Activated T-helper 2 cell treated with anti-CD3 and anti-CD28 coated beads, Interferon-gamma antibody, Interleukin-2, Interleukin-4, amounts not matched to agents 10 μg/mL and 5 μg/mL and 100 μg/mL, durations not matched to agents 14 hours and 24 hours and 36 hours (primary cell): ENCODE measurements at regions not wholly inside any gene's neighbourhood (a gene's known extent, or its start where the extent isn't known, plus 50 kb on each side); places are given as distances from the start of the nearest gene placed in this dataset.

Source experiments
- DNase-seq: peaks from one replicate; pipeline ENCODE4 v3.0.0; 2021; ENCODE audit warnings: low spot score
- H3K27ac Mint-ChIP-seq: one replicate; pipeline ENCODE4 v1.8.0; 2021; ENCODE audit warnings: mixed read lengths
- H3K27me3 Mint-ChIP-seq: one replicate; pipeline ENCODE4 v1.8.0; 2021; ENCODE audit warnings: low read depth, mixed read lengths
- H3K36me3 Mint-ChIP-seq: one replicate; pipeline ENCODE4 v1.8.0; 2021; ENCODE audit warnings: low read depth, mixed read lengths
- H3K4me1 Mint-ChIP-seq: one replicate; pipeline ENCODE4 v1.8.0; 2021; ENCODE audit warnings: low read depth, mixed read lengths
- H3K4me3 Mint-ChIP-seq: one replicate; pipeline ENCODE4 v1.8.0; 2021; ENCODE audit warnings: low read depth, mild to moderate bottlenecking, moderate library complexity, mixed read lengths
- H3K9me3 Mint-ChIP-seq: one replicate; pipeline ENCODE4 v1.8.0; 2021; ENCODE audit warnings: mixed read lengths
- intact Hi-C: fragments of 100-400 bp; cut with micrococcal nuclease; formaldehyde crosslinking; loops from one replicate; pipeline ENCODE4 v1.15.1; 2023

GRCh38 chr14:101183376-101184103 is 280.0 kb upstream of the RTL1 start:
- intact Hi-C loops = no loop called here
- DNase-seq = no peak

DNA sequence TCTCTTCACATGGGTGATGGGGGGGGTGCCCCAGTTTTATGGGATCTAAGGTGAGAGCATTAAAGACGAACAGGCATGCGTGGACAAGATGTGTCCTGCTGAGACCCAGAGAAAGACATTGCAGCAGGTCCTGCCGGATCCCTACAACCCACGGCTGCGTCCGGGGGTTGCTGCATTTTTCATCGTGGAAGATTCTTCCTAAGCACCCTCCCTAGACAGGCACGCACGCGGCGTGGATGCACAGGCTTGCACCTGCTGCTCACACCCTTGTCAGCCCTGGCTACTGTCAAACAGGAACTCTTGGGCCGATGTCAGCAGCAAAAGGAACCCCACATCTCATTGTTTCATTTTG is 280.6 kb upstream of the RTL1 start:
- no peak overlapping the region for H3K27ac Mint-ChIP-seq
- H3K9me3 Mint-ChIP-seq = no peaks in the 10 kb centered on the region
- H3K36me3 Mint-ChIP-seq = no peaks in the 10 kb centered on the region
- H3K27me3 Mint-ChIP-seq = no peaks in the 10 kb centered on the region
- no peaks in the 10 kb centered on the region for H3K4me1 Mint-ChIP-seq
- DNase-seq = no peak
- no peak overlapping the region for H3K4me3 Mint-ChIP-seq
- intact Hi-C loops = no loop called here

More at GRCh38 chr14:101183376-101184103, 280.0 kb upstream of the RTL1 start:
- H3K36me3 Mint-ChIP-seq = no peaks in the 10 kb centered on the region
- H3K27ac Mint-ChIP-seq = no peak overlapping the region
- no peak overlapping the region for H3K4me3 Mint-ChIP-seq
- no peaks in the 10 kb centered on the region for H3K9me3 Mint-ChIP-seq
- no peaks in the 10 kb centered on the region for H3K4me1 Mint-ChIP-seq
- H3K27me3 Mint-ChIP-seq = no peaks in the 10 kb centered on the region

DNA sequence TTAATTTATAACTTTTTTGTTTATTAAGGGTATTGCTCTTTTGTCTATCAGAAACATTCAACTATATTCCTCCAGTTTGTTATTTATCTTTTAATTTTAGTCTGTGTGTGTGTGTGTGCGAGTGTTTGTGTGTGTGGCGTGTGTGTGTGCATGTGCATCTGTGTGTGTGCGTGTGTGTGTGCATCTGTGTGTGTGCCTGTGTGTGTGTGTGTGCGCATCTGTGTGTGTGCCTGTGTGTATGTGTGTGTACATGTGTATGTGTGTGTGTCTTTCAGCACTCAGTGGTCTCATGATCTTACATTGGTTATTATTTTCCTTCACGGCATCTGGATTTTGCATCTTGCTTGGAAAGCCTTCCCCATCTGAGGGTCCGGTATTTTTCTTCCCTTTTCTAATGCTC is 281.1 kb upstream of the RTL1 start:
- H3K36me3 Mint-ChIP-seq = no peaks in the 10 kb centered on the region
- H3K4me1 Mint-ChIP-seq = no peaks in the 10 kb centered on the region
- no peaks in the 10 kb centered on the region for H3K9me3 Mint-ChIP-seq
- no peak overlapping the region for H3K4me3 Mint-ChIP-seq
- H3K27me3 Mint-ChIP-seq = no peaks in the 10 kb centered on the region
- no peak overlapping the region for H3K27ac Mint-ChIP-seq
- DNase-seq = no peak
- intact Hi-C loops = no loop called here

- H3K36me3 Mint-ChIP-seq = no peaks in the 10 kb centered on the region
- H3K27me3 Mint-ChIP-seq = no peaks in the 10 kb centered on the region
- H3K9me3 Mint-ChIP-seq = no peaks in the 10 kb centered on the region
- no peak overlapping the region for H3K4me3 Mint-ChIP-seq
- no peaks in the 10 kb centered on the region for H3K4me1 Mint-ChIP-seq
- no peak overlapping the region for H3K27ac Mint-ChIP-seq
- DNase-seq = no peak
- intact Hi-C loops = no loop called here
Observed at GRCh38 chr14:101185073-101185835, 281.7 kb upstream of the RTL1 start.

- no peak overlapping the region for H3K27ac Mint-ChIP-seq
- no peak overlapping the region for H3K4me3 Mint-ChIP-seq
- no peaks in the 10 kb centered on the region for H3K9me3 Mint-ChIP-seq
- DNase-seq = no peak
- H3K4me1 Mint-ChIP-seq = no peaks in the 10 kb centered on the region
- no peaks in the 10 kb centered on the region for H3K36me3 Mint-ChIP-seq
- no peaks in the 10 kb centered on the region for H3K27me3 Mint-ChIP-seq
- intact Hi-C loops = no loop called here
Observed at GRCh38 chr14:101185946-101186345, 282.4 kb upstream of the RTL1 start.

GRCh38 chr14:101186544-101186943 is 283.0 kb upstream of the RTL1 start:
- Mint-ChIP-seq H3K27me3 (no peaks in the 10 kb centered on the region), H3K36me3 (no peaks in the 10 kb centered on the region), H3K27ac (no peak overlapping the region), H3K4me3 (no peak overlapping the region), H3K4me1 (no peaks in the 10 kb centered on the region), H3K9me3 (no peaks in the 10 kb centered on the region)
- intact Hi-C loops = no loop called here
- DNase-seq = no peak

GRCh38 chr14:101186992-101187815 is 283.7 kb upstream of the RTL1 start:
- no peaks in the 10 kb centered on the region for H3K27me3 Mint-ChIP-seq
- no peak for DNase-seq
- H3K4me1 Mint-ChIP-seq = no peaks in the 10 kb centered on the region
- no peak overlapping the region for H3K27ac Mint-ChIP-seq
- no peaks in the 10 kb centered on the region for H3K36me3 Mint-ChIP-seq
- H3K4me3 Mint-ChIP-seq = no peak overlapping the region
- H3K9me3 Mint-ChIP-seq = no peaks in the 10 kb centered on the region
- intact Hi-C loops = no loop called here

DNA sequence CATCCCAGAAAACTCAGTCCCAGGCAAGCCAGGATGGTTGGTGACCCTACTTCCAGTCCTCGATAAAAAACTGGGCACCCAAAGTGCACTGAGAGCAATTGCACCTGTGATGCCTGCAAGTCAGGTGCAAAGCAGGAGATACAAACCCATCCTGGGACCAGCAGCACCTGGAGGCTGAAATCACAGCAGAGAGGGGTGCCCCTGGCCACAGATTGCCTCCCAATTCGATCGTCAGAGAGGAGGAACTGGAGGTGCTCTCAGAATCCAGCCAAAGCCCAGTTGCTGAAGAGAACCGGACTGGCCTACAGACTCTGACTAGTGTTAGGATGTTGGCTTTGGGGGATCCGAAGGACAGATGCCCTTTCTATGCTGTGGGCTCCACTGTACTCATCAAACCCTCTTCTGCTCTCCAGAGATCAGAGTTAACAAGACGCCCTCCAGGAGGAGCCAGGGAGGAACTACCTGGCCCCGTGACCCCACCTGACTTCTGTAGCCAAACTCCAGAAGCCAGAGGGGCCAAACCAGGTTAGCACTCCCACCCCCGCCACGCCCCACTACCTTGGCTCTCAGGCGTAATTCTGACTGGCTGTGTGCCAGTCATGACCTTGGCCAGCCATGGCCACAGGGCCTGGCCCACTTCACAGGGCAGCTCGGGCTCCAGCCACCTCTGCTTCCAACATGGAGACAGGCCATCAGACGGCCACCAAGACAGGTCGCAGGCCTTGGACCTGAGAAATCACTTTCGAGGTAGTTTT is 284.5 kb upstream of the RTL1 start:
- H3K4me3 Mint-ChIP-seq = no peak overlapping the region
- intact Hi-C loops = no loop called here
- H3K4me1 Mint-ChIP-seq = no peaks in the 10 kb centered on the region
- H3K36me3 Mint-ChIP-seq = no peaks in the 10 kb centered on the region
- DNase-seq = peak; percentile 3
- no peak overlapping the region for H3K27ac Mint-ChIP-seq
- no peaks in the 10 kb centered on the region for H3K27me3 Mint-ChIP-seq
- no peaks in the 10 kb centered on the region for H3K9me3 Mint-ChIP-seq

GRCh38 chr14:101188571-101188915 is 285.0 kb upstream of the RTL1 start:
- H3K27me3 Mint-ChIP-seq = no peaks in the 10 kb centered on the region

GRCh38 chr14:101189266-101189665 is 285.7 kb upstream of the RTL1 start:
- H3K27me3 Mint-ChIP-seq = no peaks in the 10 kb centered on the region
- H3K4me3 Mint-ChIP-seq = no peak overlapping the region
- intact Hi-C loops = no loop called here
- H3K4me1 Mint-ChIP-seq = no peaks in the 10 kb centered on the region
- H3K9me3 Mint-ChIP-seq = no peaks in the 10 kb centered on the region
- no peak for DNase-seq
- H3K36me3 Mint-ChIP-seq = no peaks in the 10 kb centered on the region
- H3K27ac Mint-ChIP-seq = no peak overlapping the region

More at GRCh38 chr14:101188571-101188915, 285.0 kb upstream of the RTL1 start:
- H3K4me3 Mint-ChIP-seq = no peak overlapping the region
- H3K4me1 Mint-ChIP-seq = no peaks in the 10 kb centered on the region
- H3K9me3 Mint-ChIP-seq = no peaks in the 10 kb centered on the region
- no peak overlapping the region for H3K27ac Mint-ChIP-seq
- intact Hi-C loops = no loop called here
- no peaks in the 10 kb centered on the region for H3K36me3 Mint-ChIP-seq
- no peak for DNase-seq

DNA sequence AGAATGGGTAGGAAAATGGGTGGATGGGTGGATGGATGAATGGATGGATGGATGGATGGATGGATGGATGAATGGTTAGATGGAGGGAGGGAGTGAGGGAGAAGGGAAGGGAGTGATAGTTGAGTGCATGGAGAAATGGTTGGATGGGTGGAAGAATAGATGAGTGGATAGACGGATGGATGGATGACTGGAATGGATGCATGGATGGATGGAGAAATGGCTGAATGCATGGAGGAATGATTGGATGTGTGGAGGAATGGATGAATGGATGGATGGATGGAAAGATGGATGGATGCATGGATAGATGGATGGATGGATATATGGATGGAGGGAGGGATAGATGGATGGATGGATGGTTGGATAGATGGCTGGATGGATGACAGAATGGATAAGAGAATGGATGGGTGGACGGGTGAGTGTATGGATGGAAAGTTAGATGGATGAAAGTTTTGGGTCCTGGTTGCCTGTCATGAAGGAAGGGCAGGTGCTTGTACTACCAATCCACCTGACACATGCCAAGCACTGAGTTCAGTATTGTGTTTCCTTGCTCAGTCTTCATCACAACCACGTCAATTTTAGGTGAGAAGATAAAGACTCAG is 286.5 kb upstream of the RTL1 start:
- Mint-ChIP-seq H3K4me1 (no peaks in the 10 kb centered on the region), H3K9me3 (no peaks in the 10 kb centered on the region), H3K36me3 (no peaks in the 10 kb centered on the region), H3K27ac (no peak overlapping the region), H3K4me3 (no peak overlapping the region), H3K27me3 (no peaks in the 10 kb centered on the region)
- intact Hi-C loops = no loop called here
- DNase-seq = no peak

- intact Hi-C loops = no loop called here
- Mint-ChIP-seq H3K27ac (no peak overlapping the region), H3K9me3 (no peaks in the 10 kb centered on the region), H3K27me3 (no peaks in the 10 kb centered on the region), H3K4me1 (no peaks in the 10 kb centered on the region), H3K36me3 (no peaks in the 10 kb centered on the region), H3K4me3 (no peak overlapping the region)
- DNase-seq = no peak
Observed at GRCh38 chr14:101191101-101191720, 287.7 kb upstream of the RTL1 start.
